ENCODE measurements at regions not wholly inside any gene's neighbourhood (a gene's known extent, or its start where the extent isn't known, plus 50 kb on each side); places are given as distances from the start of the nearest gene placed in this dataset.

DNA sequence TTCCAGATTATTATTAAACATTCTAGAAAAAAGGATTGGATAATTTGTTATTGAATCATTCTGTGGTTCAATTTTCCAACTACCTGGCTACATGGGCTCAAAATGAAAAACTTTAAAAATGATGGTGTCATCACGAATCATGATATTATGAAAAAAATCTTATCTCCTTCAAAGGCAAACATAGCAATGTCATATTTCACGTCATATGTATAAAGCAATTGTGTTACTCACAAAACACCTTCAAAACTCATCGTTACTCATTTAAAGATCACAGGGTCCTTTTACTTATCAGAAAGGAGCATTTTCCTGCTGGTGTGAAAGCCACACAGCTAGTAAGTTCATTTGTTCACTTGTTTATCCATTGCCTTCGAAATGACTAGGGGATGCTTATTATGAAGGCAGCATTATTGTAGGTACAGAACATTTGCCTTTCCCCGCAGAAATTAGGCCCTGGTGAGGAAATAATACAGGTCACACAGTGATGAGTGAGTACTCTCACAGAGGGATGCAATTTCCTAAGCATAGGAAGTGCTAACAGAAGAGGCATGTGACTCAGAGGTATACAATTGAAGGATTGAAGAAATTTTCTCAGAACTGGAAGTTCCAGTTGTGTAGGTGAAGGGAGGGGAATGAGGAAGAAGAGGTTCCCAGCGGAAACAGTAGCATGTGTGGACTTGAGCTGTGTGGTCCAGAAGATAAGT, 478.7 kb downstream of the INHBA start (continued):
- TF ChIP-seq, protein P1, sequence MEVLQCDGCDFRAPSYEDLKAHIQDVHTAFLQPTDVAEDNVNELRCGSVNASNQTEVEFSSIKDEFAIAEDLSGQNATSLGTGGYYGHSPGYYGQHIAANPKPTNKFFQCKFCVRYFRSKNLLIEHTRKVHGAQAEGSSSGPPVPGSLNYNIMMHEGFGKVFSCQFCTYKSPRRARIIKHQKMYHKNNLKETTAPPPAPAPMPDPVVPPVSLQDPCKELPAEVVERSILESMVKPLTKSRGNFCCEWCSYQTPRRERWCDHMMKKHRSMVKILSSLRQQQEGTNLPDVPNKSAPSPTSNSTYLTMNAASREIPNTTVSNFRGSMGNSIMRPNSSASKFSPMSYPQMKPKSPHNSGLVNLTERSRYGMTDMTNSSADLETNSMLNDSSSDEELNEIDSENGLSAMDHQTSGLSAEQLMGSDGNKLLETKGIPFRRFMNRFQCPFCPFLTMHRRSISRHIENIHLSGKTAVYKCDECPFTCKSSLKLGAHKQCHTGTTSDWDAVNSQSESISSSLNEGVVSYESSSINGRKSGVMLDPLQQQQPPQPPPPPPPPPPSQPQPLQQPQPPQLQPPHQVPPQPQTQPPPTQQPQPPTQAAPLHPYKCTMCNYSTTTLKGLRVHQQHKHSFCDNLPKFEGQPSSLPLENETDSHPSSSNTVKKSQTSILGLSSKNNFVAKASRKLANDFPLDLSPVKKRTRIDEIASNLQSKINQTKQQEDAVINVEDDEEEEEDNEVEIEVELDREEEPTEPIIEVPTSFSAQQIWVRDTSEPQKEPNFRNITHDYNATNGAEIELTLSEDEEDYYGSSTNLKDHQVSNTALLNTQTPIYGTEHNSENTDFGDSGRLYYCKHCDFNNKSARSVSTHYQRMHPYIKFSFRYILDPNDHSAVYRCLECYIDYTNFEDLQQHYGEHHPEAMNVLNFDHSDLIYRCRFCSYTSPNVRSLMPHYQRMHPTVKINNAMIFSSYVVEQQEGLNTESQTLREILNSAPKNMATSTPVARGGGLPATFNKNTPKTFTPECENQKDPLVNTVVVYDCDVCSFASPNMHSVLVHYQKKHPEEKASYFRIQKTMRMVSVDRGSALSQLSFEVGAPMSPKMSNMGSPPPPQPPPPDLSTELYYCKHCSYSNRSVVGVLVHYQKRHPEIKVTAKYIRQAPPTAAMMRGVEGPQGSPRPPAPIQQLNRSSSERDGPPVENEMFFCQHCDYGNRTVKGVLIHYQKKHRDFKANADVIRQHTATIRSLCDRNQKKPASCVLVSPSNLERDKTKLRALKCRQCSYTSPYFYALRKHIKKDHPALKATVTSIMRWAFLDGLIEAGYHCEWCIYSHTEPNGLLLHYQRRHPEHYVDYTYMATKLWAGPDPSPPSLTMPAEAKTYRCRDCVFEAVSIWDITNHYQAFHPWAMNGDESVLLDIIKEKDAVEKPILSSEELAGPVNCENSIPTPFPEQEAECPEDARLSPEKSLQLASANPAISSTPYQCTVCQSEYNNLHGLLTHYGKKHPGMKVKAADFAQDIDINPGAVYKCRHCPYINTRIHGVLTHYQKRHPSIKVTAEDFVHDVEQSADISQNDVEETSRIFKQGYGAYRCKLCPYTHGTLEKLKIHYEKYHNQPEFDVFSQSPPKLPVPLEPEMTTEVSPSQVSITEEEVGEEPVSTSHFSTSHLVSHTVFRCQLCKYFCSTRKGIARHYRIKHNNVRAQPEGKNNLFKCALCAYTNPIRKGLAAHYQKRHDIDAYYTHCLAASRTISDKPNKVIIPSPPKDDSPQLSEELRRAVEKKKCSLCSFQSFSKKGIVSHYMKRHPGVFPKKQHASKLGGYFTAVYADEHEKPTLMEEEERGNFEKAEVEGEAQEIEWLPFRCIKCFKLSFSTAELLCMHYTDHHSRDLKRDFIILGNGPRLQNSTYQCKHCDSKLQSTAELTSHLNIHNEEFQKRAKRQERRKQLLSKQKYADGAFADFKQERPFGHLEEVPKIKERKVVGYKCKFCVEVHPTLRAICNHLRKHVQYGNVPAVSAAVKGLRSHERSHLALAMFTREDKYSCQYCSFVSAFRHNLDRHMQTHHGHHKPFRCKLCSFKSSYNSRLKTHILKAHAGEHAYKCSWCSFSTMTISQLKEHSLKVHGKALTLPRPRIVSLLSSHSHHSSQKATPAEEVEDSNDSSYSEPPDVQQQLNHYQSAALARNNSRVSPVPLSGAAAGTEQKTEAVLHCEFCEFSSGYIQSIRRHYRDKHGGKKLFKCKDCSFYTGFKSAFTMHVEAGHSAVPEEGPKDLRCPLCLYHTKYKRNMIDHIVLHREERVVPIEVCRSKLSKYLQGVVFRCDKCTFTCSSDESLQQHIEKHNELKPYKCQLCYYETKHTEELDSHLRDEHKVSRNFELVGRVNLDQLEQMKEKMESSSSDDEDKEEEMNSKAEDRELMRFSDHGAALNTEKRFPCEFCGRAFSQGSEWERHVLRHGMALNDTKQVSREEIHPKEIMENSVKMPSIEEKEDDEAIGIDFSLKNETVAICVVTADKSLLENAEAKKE (CRISPR knock-in tag; IDR thresholded peaks at IDR 0.05) = no peak
- TF ChIP-seq, protein P2, sequence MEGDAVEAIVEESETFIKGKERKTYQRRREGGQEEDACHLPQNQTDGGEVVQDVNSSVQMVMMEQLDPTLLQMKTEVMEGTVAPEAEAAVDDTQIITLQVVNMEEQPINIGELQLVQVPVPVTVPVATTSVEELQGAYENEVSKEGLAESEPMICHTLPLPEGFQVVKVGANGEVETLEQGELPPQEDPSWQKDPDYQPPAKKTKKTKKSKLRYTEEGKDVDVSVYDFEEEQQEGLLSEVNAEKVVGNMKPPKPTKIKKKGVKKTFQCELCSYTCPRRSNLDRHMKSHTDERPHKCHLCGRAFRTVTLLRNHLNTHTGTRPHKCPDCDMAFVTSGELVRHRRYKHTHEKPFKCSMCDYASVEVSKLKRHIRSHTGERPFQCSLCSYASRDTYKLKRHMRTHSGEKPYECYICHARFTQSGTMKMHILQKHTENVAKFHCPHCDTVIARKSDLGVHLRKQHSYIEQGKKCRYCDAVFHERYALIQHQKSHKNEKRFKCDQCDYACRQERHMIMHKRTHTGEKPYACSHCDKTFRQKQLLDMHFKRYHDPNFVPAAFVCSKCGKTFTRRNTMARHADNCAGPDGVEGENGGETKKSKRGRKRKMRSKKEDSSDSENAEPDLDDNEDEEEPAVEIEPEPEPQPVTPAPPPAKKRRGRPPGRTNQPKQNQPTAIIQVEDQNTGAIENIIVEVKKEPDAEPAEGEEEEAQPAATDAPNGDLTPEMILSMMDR (conservative IDR thresholded peaks at IDR 0.05; ENCODE audit: low read depth in 2 of 2) = no peak
- TF ChIP-seq, protein P3, sequence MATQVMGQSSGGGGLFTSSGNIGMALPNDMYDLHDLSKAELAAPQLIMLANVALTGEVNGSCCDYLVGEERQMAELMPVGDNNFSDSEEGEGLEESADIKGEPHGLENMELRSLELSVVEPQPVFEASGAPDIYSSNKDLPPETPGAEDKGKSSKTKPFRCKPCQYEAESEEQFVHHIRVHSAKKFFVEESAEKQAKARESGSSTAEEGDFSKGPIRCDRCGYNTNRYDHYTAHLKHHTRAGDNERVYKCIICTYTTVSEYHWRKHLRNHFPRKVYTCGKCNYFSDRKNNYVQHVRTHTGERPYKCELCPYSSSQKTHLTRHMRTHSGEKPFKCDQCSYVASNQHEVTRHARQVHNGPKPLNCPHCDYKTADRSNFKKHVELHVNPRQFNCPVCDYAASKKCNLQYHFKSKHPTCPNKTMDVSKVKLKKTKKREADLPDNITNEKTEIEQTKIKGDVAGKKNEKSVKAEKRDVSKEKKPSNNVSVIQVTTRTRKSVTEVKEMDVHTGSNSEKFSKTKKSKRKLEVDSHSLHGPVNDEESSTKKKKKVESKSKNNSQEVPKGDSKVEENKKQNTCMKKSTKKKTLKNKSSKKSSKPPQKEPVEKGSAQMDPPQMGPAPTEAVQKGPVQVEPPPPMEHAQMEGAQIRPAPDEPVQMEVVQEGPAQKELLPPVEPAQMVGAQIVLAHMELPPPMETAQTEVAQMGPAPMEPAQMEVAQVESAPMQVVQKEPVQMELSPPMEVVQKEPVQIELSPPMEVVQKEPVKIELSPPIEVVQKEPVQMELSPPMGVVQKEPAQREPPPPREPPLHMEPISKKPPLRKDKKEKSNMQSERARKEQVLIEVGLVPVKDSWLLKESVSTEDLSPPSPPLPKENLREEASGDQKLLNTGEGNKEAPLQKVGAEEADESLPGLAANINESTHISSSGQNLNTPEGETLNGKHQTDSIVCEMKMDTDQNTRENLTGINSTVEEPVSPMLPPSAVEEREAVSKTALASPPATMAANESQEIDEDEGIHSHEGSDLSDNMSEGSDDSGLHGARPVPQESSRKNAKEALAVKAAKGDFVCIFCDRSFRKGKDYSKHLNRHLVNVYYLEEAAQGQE (IDR thresholded peaks at IDR 0.05; ENCODE audit: unreplicated experiment) = no peak
- TF ChIP-seq EZH2 (IDR thresholded peaks at IDR 0.05; ENCODE audit: low read depth, unreplicated experiment) (no peak), CREB1 (CRISPR knock-in tag; IDR thresholded peaks at IDR 0.05; ENCODE audit: low read depth) (no peak), STAT1 (IDR thresholded peaks at IDR 0.05; ENCODE audit: unreplicated experiment) (no peak)
- TF ChIP-seq, protein P4, sequence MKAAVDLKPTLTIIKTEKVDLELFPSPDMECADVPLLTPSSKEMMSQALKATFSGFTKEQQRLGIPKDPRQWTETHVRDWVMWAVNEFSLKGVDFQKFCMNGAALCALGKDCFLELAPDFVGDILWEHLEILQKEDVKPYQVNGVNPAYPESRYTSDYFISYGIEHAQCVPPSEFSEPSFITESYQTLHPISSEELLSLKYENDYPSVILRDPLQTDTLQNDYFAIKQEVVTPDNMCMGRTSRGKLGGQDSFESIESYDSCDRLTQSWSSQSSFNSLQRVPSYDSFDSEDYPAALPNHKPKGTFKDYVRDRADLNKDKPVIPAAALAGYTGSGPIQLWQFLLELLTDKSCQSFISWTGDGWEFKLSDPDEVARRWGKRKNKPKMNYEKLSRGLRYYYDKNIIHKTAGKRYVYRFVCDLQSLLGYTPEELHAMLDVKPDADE (IDR thresholded peaks at IDR 0.05) = no peak

Data from GM23338 (cell line).